Fibroblast of upper back skin (primary cell): ENCODE measurements at regions not wholly inside any gene's neighbourhood (a gene's known extent, or its start where the extent isn't known, plus 50 kb on each side); places are given as distances from the start of the nearest gene placed in this dataset.

Experiments used
- DNase-seq: peaks from one replicate; pipeline ENCODE4 v3.0.0-alpha.2; 2013

- DNase-seq, result peak; percentile 26
Observed at GRCh38 chr6:146887447-146888077, 288.8 kb downstream of the ADGB start.

DNA sequence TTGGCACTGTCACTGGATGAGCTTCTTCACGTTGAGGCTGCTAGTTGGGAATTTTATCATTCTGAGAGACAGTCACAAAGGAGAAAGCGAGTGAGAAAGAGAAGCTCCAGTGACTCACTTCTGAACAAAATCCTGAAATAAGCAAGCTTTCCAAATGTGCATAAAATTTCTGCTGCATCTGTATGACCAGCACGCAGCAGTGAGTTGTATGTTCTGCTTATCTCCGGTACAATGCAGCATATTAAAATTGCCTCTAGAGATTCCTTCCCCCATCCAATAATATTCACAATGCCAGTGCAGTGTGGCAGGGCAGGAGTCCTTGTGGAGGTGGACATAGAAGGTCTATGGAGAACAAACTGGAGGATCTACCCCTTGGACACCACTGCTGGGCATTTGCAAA, 290.5 kb downstream of the ADGB start:
- DNase-seq, result no peak

GRCh38 chr6:146890172-146890571, 291.4 kb downstream of the ADGB start:
- DNase-seq, result no peak

DNA sequence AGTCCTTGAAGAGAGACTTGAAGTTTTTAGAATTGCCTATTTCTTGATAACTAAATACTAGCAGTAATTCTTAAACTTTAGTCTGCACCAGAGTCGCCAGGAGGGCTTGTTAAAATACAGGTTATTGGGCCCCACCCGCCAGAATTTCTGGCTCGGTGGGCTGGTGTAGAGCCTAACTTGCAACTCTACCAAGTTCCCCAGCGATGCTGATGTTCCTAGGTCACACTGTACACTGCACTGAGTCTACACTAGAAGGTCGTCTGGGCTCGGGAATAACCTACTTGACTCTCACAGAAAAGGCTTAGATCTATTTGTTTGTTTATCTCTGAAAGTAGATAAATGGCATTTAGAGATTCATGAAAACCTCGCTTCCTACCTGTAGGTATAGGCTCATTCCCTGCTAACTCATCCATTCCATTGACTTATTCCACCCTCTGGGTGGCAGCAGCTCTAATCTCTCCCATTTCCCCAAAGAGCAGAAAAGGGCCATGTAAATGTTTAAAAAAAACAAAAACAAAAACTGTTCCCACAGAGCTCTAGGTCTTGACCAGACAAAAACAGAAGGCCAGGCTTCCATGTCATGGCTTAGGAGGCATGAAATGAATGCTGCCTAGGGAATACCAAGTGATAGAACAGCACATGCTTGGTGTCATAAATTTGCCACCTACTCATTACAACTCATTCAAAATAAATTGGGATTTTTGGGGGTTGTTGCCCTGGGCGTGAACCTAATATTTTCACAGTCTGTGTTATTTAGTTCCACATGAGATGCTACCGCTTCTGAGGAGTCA, 292.1 kb downstream of the ADGB start:
- no peak for DNase-seq

- DNase-seq, result peak; percentile 66
Observed at GRCh38 chr6:146891615-146892265, 293.0 kb downstream of the ADGB start.

DNA sequence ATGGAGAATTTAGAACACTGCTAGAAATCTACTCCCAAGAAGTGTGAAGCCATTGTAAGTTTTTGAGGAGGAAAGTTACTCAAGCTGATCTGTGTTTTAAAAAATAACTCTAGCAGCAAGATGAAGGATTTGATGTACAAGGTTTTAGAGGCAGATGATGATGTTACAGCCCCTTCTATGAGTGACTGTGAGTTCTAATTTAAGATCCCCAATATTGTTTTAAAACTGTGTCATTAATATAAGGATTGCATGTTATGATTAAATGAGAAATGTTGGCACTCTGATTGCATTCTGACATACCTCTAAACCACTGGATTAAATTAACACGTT, 293.5 kb downstream of the ADGB start:
- DNase-seq, result no peak

DNA sequence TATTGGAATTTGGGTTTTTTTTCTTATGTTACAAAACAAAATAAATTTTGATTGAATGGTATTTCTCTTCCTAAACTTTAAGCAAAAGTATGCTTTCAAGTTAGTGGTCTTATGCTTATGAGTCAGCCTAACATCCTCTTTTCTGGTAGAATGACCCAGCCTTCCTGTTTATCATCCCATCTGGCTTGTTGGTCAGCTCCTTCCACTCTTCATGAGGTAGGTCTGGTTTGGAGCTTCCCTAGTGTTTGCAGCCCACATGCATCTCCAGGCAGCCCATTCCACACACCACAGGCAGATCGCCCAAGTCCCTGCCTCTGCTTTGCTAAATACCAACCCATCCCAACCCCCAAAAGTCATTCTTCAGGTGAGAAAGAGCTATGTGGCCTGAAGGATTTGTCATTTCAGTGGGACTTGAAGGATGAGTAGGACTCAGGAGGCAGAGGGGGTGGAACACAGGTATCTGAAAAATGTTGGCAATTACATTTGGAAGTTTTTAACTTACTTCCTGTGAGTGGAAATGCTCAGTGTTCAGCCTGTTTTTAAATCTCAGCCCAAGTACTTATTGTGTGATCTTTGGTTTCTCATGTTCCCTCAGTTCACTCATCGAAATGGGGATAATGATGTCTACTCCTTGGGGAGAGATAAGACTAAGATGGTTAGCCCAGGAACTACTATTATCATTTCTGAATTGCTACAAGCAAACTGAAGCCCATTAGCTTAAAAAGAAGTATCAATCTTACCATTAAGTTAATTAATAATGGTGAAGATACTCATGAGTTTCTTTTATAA, 294.0 kb downstream of the ADGB start:
- peak; percentile 91 for DNase-seq

- DNase-seq, result no peak
Observed at GRCh38 chr6:146893690-146894089, 294.9 kb downstream of the ADGB start.

GRCh38 chr6:146894624-146895023, 295.9 kb downstream of the ADGB start:
- no peak for DNase-seq

- DNase-seq, result no peak
Observed at GRCh38 chr6:146895101-146895771, 296.5 kb downstream of the ADGB start.

DNA sequence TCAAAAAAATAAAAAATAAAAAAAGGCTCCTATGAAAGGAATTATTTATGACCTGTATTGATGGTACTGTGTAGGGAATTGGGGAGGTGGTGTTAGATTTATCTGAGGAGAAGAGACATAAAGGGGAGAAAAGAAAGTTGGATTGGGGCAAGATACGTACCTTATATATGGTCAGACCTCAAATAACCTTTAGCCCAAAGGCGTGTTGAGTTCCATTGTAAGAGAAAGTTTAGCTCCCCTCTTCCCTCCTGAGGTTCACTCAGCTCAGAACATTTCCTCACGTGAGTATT, 296.9 kb downstream of the ADGB start:
- DNase-seq, result no peak

- DNase-seq, result no peak
Observed at GRCh38 chr6:146896062-146896813, 297.5 kb downstream of the ADGB start.

DNA sequence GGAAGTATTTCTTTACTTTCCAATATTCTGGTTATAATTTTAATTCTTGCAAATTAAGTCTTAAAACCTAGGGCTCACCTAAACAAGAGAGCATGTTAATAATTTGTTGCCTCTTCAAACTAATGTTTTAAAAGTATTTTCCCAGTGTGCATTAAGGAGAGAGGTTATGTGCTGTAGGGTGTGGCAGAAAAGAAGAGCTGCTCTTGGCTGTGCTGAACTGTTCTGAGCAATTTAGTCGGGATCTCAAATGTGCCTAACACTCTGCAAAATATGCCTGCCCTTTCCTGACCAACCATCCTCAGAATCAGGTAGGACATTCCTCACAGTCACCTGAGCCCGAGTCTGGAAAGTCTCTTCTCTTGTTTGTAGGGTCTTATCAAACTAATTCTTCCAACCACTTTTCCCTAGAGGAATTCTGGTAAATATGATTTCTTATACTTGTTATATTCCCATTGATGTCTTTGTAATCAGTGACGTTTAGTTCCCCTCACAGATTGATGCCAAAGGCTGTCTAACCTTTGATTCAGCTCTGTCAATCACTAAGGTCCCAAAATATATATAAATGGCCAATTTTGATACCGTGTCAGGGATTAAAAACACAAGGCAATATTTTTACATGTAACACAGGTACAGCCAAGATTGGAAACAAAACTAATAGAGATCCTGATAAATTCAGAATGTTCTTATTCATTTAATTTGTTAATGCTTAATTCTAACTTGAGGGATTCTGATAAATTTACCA, 298.4 kb downstream of the ADGB start:
- no peak for DNase-seq

GRCh38 chr6:146898069-146898887, 299.5 kb downstream of the ADGB start:
- DNase-seq, result no peak

DNA sequence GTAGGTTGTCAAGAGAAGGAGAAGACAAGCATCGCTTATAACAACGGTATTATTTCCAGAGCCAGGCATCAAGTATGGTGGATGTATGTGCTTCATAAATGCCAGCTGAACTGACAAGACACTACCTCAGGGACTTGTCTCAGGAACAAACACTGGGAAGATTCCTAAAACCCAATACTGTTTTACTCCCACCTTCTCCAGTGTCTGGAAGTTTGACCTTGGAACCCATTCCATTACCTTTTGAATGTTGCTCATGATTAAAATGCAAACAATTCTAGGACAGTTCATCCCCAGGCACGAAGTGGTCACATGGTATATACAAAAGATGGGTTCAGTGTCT, 300.1 kb downstream of the ADGB start:
- DNase-seq, result no peak

DNA sequence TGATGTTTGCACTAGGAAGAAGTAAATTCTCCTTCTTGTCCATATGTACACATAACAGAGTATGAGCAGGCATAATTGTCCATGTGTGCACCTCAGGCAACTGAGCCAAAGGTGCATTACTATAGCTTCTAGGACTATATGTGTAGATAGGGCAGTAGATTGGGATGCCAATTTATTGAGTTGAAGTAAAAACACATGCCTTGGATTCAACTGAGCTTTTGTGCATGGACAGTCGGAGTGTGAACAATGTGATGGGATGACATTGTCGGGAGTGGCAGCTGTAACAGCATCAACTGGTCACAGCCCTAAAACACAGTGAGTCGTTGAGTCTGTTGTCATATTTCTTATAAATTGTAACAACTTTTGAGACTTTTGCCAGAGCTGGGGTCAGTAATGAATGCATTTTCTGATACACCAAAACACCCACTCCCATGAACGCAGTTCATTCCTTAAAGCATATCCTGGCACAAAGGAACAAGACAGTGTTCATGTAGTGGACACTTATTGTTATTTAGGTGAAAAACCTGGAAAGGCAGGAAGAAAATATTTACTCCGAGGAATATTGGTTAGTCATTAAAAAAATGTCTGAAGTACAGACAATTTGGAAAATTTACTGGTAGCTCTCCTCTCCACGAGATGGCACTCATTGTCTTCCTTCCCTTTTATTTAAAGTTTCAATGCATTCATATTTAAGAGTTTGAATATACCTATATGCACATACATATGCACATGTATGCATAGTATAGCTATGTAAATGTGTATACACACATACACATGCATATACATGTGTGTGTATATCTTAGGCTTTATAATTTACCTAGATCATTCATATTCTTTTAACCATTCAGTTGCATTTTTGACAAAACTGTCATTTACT, 302.0 kb upstream of the STXBP5 start:
- no peak for DNase-seq

DNA sequence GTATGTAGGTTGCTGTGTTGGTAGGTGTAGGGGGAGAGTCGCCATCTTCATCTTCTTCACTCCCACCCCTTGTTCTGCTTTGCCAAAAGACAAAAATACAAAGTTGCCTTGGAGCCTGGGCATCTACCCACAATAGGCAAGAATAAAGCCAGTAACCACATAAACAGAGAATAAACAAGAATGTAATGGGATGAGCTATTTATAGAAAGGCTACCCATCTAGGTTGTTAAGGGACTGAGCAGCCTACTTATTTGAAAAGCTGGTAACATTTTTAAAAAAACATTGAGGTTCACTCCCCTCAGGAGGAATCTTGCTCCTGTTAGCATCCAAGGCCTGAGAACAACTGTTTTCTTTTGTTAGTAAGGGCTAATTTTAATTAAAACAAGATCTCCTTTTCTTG, 301.4 kb upstream of the STXBP5 start:
- DNase-seq, result no peak

GRCh38 chr6:146903451-146903850, 300.8 kb upstream of the STXBP5 start:
- DNase-seq, result no peak

DNA sequence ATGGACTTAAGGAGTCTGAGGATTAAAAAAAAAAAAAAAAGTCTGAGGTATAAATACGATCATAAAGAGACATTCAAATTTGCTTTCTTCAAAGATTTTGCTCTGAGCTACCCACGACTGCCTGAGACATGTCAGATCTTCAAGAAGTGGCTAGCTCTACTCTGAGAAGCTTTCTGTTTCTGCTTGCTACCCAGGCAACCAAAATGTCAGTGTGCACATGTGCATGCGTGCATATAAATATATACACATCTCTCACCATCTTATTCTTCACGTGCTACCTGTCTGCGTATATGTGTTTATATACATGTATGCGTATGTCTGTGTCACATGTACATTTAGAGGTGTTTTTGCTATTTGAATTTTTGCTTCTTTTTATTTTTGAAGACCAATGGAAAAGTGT, 299.6 kb upstream of the STXBP5 start:
- DNase-seq, result no peak

GRCh38 chr6:146905181-146905704, 299.0 kb upstream of the STXBP5 start:
- peak; percentile 79 for DNase-seq
